DND-41 (cell line): ENCODE measurements at regions not wholly inside any gene's neighbourhood (a gene's known extent, or its start where the extent isn't known, plus 50 kb on each side); places are given as distances from the start of the nearest gene placed in this dataset.

Experiments used
- ATAC-seq: fragments of 200-7000 bp; cut with Tn5 transposase; 3 replicates; pipeline ENCODE4 v1.9.1; 2021; ENCODE audit warnings: low read depth; ENCODE audit not compliant: insufficient read depth
- DNase-seq: peaks from one replicate; pipeline ENCODE4 v3.0.0-alpha.2; 2020
- H2AFZ ChIP-seq: 2 replicates; pipeline ENCODE4 v1.6.0; 2012; ENCODE audit warnings: low read depth, low read length
- H3K27ac ChIP-seq: 2 replicates; pipeline ENCODE4 v1.5.1; 2012; ENCODE audit warnings: low read length, inconsistent platforms
- H3K27me3 ChIP-seq: fragments of 200-600 bp; sonication (generic); 2 replicates; pipeline ENCODE4 v1.6.0; 2012; ENCODE audit warnings: low read length, mild to moderate bottlenecking, inconsistent platforms; ENCODE audit not compliant: insufficient read depth, poor library complexity
- H3K36me3 ChIP-seq: 2 replicates; pipeline ENCODE4 v1.5.1; 2012; ENCODE audit warnings: low read length, inconsistent platforms; ENCODE audit not compliant: insufficient read depth
- H3K4me1 ChIP-seq: 2 replicates; pipeline ENCODE4 v1.5.1; 2012; ENCODE audit warnings: mild to moderate bottlenecking, low read length; ENCODE audit not compliant: insufficient read depth
- H3K4me2 ChIP-seq: 2 replicates; pipeline ENCODE4 v1.6.0; 2012; ENCODE audit warnings: mild to moderate bottlenecking, moderate library complexity, low read length, inconsistent platforms; ENCODE audit not compliant: insufficient read depth
- H3K4me3 ChIP-seq, 2 experiments: fragments of 200-600 bp in 1 of 2; shearing (Covaris generic) in 1 of 2; 2 replicates each; pipeline ENCODE4 v1.5.1; 2012 to 2016; ENCODE audit warnings: inconsistent platforms in 2 of 2, low read length in 2 of 2, mild to moderate bottlenecking in 2 of 2, low read depth in 1 of 2, moderate library complexity in 1 of 2
- H3K79me2 ChIP-seq: 2 replicates; pipeline ENCODE4 v1.6.0; 2012; ENCODE audit warnings: low read length, inconsistent platforms; ENCODE audit not compliant: insufficient read depth
- H3K9ac ChIP-seq: 2 replicates; pipeline ENCODE4 v1.6.0; 2012; ENCODE audit warnings: low read depth, mild to moderate bottlenecking, inconsistent platforms, low read length, moderate library complexity
- H3K9me3 ChIP-seq: 2 replicates; pipeline ENCODE4 v1.5.1; 2012; ENCODE audit warnings: low read length, moderate library complexity, mild to moderate bottlenecking, inconsistent platforms; ENCODE audit not compliant: insufficient read depth, severe bottlenecking
- H4K20me1 ChIP-seq: 2 replicates; pipeline ENCODE4 v1.6.0; 2012; ENCODE audit warnings: low read length; ENCODE audit not compliant: insufficient read depth
- EZH2 ChIP-seq: IDR thresholded peaks from 3 replicates; pipeline ENCODE4 v1.6.1; 2012; ENCODE audit warnings: borderline replicate concordance, low read depth, mild to moderate bottlenecking, moderate library complexity, low read length, inconsistent platforms; ENCODE audit not compliant: severe bottlenecking
- TF ChIP-seq, protein P1 (sequence below): IDR thresholded peaks from 2 replicates; pipeline ENCODE4 v1.5.1; 2012; ENCODE audit warnings: borderline replicate concordance, low read length, moderate library complexity, mild to moderate bottlenecking; ENCODE audit not compliant: poor library complexity, severe bottlenecking; ENCODE audit errors: extremely low read depth

DNA sequence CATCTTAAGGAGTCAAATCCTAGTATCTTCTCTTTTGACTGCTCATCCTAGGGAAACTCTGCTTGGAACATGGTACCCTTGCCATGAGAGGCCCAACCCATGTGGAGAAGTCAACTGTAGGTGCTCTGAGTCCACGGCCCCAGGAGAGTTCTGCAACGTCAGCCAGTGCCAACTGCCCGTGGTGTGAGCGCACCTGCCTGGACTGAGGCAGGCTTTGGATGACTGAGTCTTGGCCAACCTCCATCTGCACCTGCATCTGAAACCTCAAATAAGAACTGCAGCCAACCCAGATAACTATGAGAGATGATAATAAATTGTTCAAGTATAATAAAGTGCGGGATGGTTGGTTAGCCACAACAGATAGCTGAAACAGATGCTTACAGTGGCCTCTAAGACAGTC is 772.0 kb downstream of the TRIML1 start:
- no peak overlapping the region for H3K4me3 ChIP-seq
- no peak overlapping the region for H2AFZ ChIP-seq
- no peak for ATAC-seq
- H4K20me1 ChIP-seq = no peaks in the 10 kb centered on the region
- H3K27ac ChIP-seq = no peak overlapping the region
- H3K4me1 ChIP-seq = no peaks in the 10 kb centered on the region
- TF ChIP-seq, protein P1, sequence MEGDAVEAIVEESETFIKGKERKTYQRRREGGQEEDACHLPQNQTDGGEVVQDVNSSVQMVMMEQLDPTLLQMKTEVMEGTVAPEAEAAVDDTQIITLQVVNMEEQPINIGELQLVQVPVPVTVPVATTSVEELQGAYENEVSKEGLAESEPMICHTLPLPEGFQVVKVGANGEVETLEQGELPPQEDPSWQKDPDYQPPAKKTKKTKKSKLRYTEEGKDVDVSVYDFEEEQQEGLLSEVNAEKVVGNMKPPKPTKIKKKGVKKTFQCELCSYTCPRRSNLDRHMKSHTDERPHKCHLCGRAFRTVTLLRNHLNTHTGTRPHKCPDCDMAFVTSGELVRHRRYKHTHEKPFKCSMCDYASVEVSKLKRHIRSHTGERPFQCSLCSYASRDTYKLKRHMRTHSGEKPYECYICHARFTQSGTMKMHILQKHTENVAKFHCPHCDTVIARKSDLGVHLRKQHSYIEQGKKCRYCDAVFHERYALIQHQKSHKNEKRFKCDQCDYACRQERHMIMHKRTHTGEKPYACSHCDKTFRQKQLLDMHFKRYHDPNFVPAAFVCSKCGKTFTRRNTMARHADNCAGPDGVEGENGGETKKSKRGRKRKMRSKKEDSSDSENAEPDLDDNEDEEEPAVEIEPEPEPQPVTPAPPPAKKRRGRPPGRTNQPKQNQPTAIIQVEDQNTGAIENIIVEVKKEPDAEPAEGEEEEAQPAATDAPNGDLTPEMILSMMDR = no peak
- TF ChIP-seq EZH2 = no peak
- DNase-seq = no peak
- H3K9ac ChIP-seq = no peak overlapping the region
- no peaks in the 10 kb centered on the region for H3K79me2 ChIP-seq
- no peaks in the 10 kb centered on the region for H3K27me3 ChIP-seq
- no peaks in the 10 kb centered on the region for H3K36me3 ChIP-seq
- peaks cover 5% of the 10 kb centered on the region for H3K9me3 ChIP-seq
- H3K4me2 ChIP-seq = no peak overlapping the region

DNA sequence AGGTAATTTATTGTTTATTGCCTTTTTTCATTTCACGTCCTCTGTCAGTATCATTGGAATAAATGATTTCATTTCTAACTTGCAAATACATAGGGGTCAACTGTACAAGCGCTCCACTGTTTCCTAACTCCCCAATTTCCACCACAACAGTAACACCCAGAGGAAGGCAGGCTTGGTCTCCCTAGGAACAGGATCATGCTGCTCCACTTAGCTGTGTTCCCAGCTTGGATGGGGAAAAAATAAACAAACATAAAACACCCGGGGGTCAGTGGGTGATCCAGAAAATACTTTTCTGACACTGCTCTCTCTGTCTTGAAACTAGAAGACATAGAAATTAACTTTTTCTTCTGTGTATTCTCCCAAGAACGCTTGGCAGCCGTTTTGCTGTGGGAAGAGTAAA is 772.5 kb downstream of the TRIML1 start:
- Histone ChIP-seq H3K27me3 (no peaks in the 10 kb centered on the region), H3K9ac (no peak overlapping the region), H3K79me2 (no peaks in the 10 kb centered on the region), H3K4me3 (no peak overlapping the region), H3K4me1 (no peaks in the 10 kb centered on the region), H3K9me3 (peaks cover 5% of the 10 kb centered on the region), H4K20me1 (no peaks in the 10 kb centered on the region), H2AFZ (no peak overlapping the region), H3K36me3 (no peaks in the 10 kb centered on the region), H3K27ac (no peak overlapping the region), H3K4me2 (no peak overlapping the region)
- no peak for DNase-seq
- no peak for ATAC-seq
- no peak for TF ChIP-seq EZH2
- TF ChIP-seq, protein P1 = no peak

DNA sequence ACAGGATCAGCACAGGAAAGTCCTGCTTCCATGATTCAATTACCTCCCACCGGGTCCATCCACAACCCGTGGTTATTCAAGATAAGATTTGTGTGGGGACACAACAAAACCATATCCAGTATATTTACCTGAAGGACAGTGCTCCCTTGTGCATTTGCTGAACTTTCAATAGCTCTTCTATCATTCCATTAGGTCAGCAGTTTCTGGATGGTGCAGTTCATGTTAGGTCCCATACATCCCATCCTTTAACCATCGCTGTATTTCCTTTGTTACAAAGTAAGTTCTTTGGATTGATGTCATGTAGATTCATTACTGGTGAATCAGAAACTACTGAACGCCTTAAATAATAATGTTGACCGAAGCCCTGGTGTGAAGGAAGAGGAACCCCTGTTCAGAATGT is 775.9 kb downstream of the TRIML1 start:
- TF ChIP-seq, protein P1 = no peak
- no peak for TF ChIP-seq EZH2
- H3K4me2 ChIP-seq = no peak overlapping the region
- no peak overlapping the region for H2AFZ ChIP-seq
- H3K27me3 ChIP-seq = no peaks in the 10 kb centered on the region
- ATAC-seq (no peak), DNase-seq (no peak)
- H3K36me3 ChIP-seq = no peaks in the 10 kb centered on the region
- no peaks in the 10 kb centered on the region for H3K79me2 ChIP-seq
- H4K20me1 ChIP-seq = no peaks in the 10 kb centered on the region
- no peak overlapping the region for H3K4me3 ChIP-seq
- no peaks in the 10 kb centered on the region for H3K4me1 ChIP-seq
- H3K9ac ChIP-seq = no peak overlapping the region
- H3K27ac ChIP-seq = no peak overlapping the region
- peaks cover 7% of the 10 kb centered on the region for H3K9me3 ChIP-seq

DNA sequence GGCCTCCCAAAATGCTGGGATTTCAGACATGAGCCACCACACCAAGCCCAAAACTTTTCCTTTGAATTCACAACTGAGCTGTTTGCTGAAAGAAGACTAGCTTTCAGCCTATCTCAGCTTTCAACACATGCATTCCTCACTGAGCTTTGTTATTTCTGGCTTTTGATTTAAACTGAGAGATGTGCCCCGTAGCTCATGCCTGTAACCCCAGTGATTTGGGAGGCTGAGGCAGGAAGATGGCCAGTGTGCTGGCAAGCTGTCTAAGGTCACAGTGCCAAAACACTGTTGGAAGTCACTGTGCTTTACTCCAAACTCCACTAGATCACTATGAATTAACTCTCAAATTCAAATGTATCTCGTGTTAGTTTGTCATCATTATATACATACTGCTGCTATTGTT is 779.5 kb downstream of the TRIML1 start:
- DNase-seq (no peak), ATAC-seq (no peak)
- Histone ChIP-seq H3K27me3 (no peaks in the 10 kb centered on the region), H3K27ac (no peak overlapping the region), H3K9me3 (peaks cover 8% of the 10 kb centered on the region), H4K20me1 (no peaks in the 10 kb centered on the region), H3K4me2 (no peak overlapping the region), H3K79me2 (no peaks in the 10 kb centered on the region), H3K4me3 (no peak overlapping the region), H3K9ac (no peak overlapping the region), H3K4me1 (no peaks in the 10 kb centered on the region), H3K36me3 (no peaks in the 10 kb centered on the region), H2AFZ (no peak overlapping the region)
- no peak for TF ChIP-seq EZH2
- TF ChIP-seq, protein P1 = no peak
